ENCODE measurements at regions not wholly inside any gene's neighbourhood (a gene's known extent, or its start where the extent isn't known, plus 50 kb on each side); places are given as distances from the start of the nearest gene placed in this dataset.

DNA sequence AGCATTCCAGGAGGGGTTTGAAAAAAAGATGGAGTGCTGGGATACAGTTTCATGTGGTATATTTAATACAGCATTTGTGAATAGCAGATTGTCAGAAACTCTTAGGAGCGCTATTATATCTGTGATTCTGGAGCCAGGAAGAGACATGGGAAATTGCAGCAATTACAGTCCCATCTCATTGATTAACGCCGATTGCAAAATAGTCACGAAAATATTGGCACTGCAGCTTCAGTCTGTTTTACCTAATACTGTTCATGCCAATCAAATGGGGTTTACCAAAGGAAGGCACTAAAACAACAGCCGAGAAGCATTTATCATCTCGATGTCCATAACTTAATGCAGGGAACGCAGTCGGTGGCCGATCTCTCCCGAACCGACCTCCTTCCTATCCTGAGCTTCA, 295.8 kb downstream of the TEX29 start:
- TF ChIP-seq, protein P1, sequence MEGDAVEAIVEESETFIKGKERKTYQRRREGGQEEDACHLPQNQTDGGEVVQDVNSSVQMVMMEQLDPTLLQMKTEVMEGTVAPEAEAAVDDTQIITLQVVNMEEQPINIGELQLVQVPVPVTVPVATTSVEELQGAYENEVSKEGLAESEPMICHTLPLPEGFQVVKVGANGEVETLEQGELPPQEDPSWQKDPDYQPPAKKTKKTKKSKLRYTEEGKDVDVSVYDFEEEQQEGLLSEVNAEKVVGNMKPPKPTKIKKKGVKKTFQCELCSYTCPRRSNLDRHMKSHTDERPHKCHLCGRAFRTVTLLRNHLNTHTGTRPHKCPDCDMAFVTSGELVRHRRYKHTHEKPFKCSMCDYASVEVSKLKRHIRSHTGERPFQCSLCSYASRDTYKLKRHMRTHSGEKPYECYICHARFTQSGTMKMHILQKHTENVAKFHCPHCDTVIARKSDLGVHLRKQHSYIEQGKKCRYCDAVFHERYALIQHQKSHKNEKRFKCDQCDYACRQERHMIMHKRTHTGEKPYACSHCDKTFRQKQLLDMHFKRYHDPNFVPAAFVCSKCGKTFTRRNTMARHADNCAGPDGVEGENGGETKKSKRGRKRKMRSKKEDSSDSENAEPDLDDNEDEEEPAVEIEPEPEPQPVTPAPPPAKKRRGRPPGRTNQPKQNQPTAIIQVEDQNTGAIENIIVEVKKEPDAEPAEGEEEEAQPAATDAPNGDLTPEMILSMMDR (IDR thresholded peaks at IDR 0.05; ENCODE audit: extremely low read depth, missing control alignments) = no peak
- no peak for DNase-seq (ENCODE audit: low spot score)

DNA sequence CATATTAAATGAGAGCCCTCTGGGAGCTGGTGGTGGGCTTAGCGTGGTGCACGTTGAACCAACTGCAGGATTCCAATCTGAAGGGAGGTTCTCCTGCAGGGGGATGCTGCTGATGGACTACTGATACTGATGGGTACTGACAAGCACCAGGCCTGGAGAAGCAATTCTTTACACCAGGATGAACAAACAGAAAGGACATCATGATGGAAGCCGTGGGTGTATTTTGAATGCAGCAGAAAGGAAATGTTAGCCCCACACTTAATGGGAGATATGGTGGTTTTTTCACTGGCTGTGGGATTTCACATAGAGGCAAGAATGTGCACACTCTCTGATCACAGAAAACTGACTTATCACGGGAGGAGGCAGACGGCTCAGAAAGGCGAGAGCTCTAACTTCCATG, 299.7 kb downstream of the TEX29 start:
- TF ChIP-seq, protein P1 (IDR thresholded peaks at IDR 0.05; ENCODE audit: extremely low read depth, missing control alignments) = no peak
- no peak for DNase-seq (ENCODE audit: low spot score)

GRCh38 chr13:111620586-111620985, 300.1 kb downstream of the TEX29 start:
- TF ChIP-seq, protein P1 (IDR thresholded peaks at IDR 0.05; ENCODE audit: extremely low read depth, missing control alignments) = no peak

DNA sequence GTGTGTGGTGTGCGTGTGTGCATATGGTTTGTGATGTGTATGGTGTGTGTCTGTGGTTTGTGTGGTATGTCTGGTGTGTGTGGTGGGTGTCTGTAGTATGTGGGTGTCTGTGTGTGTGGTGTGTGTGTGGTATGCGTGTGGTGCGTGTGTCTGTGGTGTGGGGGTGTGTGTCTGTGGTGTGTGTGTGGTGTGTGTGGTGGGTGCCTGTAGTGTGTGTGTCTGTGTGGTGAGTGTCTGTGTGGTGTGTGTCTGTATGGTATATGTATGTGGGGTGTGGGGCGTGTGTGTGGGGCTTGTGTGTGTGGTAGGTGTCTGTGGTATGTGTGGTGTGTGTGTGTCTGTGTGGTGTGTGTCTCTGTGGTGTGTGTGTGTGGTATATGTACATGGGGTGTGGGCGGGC, 300.7 kb downstream of the TEX29 start:
- TF ChIP-seq, protein P1 (IDR thresholded peaks at IDR 0.05; ENCODE audit: extremely low read depth, missing control alignments) = no peak
- DNase-seq (ENCODE audit: low spot score) = no peak

More at GRCh38 chr13:111620586-111620985, 300.1 kb downstream of the TEX29 start:
- DNase-seq (ENCODE audit: low spot score) = no peak

DNA sequence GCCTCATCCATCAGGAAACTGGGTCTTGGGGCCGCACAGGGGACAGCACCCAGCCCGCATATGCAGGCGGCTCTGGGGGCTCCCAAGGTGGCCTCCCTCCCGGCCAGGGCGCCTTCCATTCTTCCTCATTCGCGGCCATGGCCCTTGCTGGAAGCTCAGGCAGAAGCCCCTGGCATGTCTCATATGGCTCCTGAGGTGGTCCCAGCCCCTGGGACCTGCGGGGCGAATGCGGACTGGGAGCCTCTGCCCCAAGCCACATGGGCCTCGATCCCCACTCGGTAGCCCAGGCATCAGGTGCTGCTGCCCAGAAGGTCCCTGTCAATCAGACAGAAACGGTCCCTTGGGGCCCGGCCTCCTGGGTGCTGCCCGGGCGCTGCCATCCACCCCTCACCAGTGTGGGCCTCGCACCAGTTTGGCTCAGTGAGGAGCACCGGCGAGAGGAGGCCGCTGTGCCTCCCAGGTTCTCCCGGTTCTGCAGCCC, 301.6 kb downstream of the TEX29 start:
- DNase-seq (ENCODE audit: low spot score) = no peak
- TF ChIP-seq, protein P1 (IDR thresholded peaks at IDR 0.05; ENCODE audit: extremely low read depth, missing control alignments) = no peak

DNA sequence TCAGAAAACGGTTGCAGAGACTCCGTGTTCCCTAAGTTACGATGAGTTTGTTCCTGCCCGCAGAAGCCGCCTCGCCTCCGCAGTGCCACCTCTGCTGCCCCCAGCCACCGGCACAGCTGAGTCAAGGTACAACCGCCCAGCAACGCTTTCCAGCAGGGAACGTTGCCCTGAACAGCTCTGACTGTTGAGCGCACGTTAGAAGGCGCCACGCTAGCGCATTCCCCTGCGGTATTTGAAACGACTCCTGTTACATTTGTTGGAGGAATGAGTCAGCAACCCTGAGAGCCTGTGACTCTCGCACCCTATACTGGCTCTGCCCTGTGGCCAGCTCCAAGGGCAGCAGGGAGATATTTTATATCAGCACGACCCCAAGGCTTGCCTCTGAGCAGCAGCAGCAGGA, 302.8 kb downstream of the TEX29 start:
- TF ChIP-seq, protein P1 (IDR thresholded peaks at IDR 0.05; ENCODE audit: extremely low read depth, missing control alignments) = no peak
- no peak for DNase-seq (ENCODE audit: low spot score)

- TF ChIP-seq, protein P1 (IDR thresholded peaks at IDR 0.05; ENCODE audit: extremely low read depth, missing control alignments) = no peak
- no peak for DNase-seq (ENCODE audit: low spot score)
These were observed 303.5 kb downstream of the TEX29 start for GRCh38 chr13:111623743-111624505.
